A673 (cell line): ENCODE measurements at regions not wholly inside any gene's neighbourhood (a gene's known extent, or its start where the extent isn't known, plus 50 kb on each side); places are given as distances from the start of the nearest gene placed in this dataset.

Source experiments
- CTCF ChIP-seq: fragments of 300-800, 200-600 bp; sonication (generic); conservative IDR thresholded peaks from 2 replicates; pipeline ENCODE4 v1.5.1; 2017; ENCODE audit warnings: low read depth, mild to moderate bottlenecking, antibody characterized with exemption, low read length, moderate library complexity, mixed read lengths
- EZH2 ChIP-seq: fragments of 200-600 bp; sonication (generic); IDR thresholded peaks from 2 replicates; pipeline ENCODE4 v1.6.1; 2017; ENCODE audit warnings: borderline replicate concordance, low read depth, mild to moderate bottlenecking, mixed read lengths, antibody characterized with exemption, low read length; ENCODE audit not compliant: poor library complexity, severe bottlenecking

- TF ChIP-seq CTCF (no peak), EZH2 (no peak)
These were observed 717.2 kb downstream of the TNS3 start for GRCh38 chr7:46864716-46865115.
